ENCODE measurements at regions not wholly inside any gene's neighbourhood (a gene's known extent, or its start where the extent isn't known, plus 50 kb on each side); places are given as distances from the start of the nearest gene placed in this dataset.

DNA sequence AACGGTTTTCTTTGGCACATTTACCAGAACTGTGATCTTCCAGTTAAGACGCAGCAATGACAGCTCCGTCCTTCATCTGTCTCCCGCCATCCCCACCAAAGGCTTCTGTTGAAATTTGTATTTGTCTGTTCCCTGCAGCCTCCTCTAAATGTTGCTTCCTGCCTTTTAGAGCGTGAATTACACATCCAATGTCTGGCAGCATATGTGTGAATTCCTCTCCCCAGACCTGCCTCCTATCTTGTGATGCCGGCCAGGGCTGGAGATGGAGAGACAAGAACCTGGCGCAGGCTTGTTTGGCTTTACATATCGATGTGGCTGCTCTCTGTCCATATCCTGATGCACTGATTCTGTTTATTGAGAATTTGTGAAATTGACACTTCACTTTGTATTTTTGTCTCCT is 738.4 kb upstream of the TMEM132C start:
- H3K4me2 ChIP-seq = no peak overlapping the region
- Mint-ChIP-seq H3K9me3 (peaks cover 95% of the 10 kb centered on the region), H3K27ac (no peak overlapping the region), H3K4me1 (no peaks in the 10 kb centered on the region), H3K27me3 (ENCODE audit: insufficient read depth, low read depth, poor library complexity) (no peaks in the 10 kb centered on the region), H3K36me3 (ENCODE audit: low read depth) (peaks cover 30% of the 10 kb centered on the region), H3K4me3 (no peak overlapping the region)
- no peaks in the 10 kb centered on the region for H3F3A ChIP-seq (replicated peaks; ENCODE audit: low read depth)
- DNase-seq (ENCODE audit: low spot score) (no peak), ATAC-seq (no peak)
- no peaks in the 10 kb centered on the region for H3K9me2 ChIP-seq (ENCODE audit: insufficient read depth)
- no peaks in the 10 kb centered on the region for H3K79me2 ChIP-seq (replicated peaks; ENCODE audit: insufficient read depth)
- no peak overlapping the region for H3K27ac ChIP-seq (ENCODE audit: low read depth)
- H3K27me3 ChIP-seq (ENCODE audit: insufficient read depth) = no peaks in the 10 kb centered on the region
- H3K36me3 ChIP-seq (ENCODE audit: insufficient read depth) = no peaks in the 10 kb centered on the region
- no peak overlapping the region for H3K4me3 ChIP-seq
- no peak for TF ChIP-seq STAT1 (IDR thresholded peaks at IDR 0.05; ENCODE audit: unreplicated experiment)
- no peak for TF ChIP-seq CREB1 (CRISPR knock-in tag; IDR thresholded peaks at IDR 0.05; ENCODE audit: low read depth)
- TF ChIP-seq, protein P1, sequence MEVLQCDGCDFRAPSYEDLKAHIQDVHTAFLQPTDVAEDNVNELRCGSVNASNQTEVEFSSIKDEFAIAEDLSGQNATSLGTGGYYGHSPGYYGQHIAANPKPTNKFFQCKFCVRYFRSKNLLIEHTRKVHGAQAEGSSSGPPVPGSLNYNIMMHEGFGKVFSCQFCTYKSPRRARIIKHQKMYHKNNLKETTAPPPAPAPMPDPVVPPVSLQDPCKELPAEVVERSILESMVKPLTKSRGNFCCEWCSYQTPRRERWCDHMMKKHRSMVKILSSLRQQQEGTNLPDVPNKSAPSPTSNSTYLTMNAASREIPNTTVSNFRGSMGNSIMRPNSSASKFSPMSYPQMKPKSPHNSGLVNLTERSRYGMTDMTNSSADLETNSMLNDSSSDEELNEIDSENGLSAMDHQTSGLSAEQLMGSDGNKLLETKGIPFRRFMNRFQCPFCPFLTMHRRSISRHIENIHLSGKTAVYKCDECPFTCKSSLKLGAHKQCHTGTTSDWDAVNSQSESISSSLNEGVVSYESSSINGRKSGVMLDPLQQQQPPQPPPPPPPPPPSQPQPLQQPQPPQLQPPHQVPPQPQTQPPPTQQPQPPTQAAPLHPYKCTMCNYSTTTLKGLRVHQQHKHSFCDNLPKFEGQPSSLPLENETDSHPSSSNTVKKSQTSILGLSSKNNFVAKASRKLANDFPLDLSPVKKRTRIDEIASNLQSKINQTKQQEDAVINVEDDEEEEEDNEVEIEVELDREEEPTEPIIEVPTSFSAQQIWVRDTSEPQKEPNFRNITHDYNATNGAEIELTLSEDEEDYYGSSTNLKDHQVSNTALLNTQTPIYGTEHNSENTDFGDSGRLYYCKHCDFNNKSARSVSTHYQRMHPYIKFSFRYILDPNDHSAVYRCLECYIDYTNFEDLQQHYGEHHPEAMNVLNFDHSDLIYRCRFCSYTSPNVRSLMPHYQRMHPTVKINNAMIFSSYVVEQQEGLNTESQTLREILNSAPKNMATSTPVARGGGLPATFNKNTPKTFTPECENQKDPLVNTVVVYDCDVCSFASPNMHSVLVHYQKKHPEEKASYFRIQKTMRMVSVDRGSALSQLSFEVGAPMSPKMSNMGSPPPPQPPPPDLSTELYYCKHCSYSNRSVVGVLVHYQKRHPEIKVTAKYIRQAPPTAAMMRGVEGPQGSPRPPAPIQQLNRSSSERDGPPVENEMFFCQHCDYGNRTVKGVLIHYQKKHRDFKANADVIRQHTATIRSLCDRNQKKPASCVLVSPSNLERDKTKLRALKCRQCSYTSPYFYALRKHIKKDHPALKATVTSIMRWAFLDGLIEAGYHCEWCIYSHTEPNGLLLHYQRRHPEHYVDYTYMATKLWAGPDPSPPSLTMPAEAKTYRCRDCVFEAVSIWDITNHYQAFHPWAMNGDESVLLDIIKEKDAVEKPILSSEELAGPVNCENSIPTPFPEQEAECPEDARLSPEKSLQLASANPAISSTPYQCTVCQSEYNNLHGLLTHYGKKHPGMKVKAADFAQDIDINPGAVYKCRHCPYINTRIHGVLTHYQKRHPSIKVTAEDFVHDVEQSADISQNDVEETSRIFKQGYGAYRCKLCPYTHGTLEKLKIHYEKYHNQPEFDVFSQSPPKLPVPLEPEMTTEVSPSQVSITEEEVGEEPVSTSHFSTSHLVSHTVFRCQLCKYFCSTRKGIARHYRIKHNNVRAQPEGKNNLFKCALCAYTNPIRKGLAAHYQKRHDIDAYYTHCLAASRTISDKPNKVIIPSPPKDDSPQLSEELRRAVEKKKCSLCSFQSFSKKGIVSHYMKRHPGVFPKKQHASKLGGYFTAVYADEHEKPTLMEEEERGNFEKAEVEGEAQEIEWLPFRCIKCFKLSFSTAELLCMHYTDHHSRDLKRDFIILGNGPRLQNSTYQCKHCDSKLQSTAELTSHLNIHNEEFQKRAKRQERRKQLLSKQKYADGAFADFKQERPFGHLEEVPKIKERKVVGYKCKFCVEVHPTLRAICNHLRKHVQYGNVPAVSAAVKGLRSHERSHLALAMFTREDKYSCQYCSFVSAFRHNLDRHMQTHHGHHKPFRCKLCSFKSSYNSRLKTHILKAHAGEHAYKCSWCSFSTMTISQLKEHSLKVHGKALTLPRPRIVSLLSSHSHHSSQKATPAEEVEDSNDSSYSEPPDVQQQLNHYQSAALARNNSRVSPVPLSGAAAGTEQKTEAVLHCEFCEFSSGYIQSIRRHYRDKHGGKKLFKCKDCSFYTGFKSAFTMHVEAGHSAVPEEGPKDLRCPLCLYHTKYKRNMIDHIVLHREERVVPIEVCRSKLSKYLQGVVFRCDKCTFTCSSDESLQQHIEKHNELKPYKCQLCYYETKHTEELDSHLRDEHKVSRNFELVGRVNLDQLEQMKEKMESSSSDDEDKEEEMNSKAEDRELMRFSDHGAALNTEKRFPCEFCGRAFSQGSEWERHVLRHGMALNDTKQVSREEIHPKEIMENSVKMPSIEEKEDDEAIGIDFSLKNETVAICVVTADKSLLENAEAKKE (CRISPR knock-in tag; IDR thresholded peaks at IDR 0.05) = no peak
- no peak for TF ChIP-seq ZNF331 (CRISPR knock-in tag; IDR thresholded peaks at IDR 0.05; ENCODE audit: low read depth)
- TF ChIP-seq EZH2 (IDR thresholded peaks at IDR 0.05; ENCODE audit: low read depth, unreplicated experiment) = no peak
- TF ChIP-seq ZNF114 (CRISPR knock-in tag; IDR thresholded peaks at IDR 0.05) = no peak
- TF ChIP-seq NANOG (IDR thresholded peaks at IDR 0.05; ENCODE audit: borderline replicate concordance) = no peak
- TF ChIP-seq, protein P2, sequence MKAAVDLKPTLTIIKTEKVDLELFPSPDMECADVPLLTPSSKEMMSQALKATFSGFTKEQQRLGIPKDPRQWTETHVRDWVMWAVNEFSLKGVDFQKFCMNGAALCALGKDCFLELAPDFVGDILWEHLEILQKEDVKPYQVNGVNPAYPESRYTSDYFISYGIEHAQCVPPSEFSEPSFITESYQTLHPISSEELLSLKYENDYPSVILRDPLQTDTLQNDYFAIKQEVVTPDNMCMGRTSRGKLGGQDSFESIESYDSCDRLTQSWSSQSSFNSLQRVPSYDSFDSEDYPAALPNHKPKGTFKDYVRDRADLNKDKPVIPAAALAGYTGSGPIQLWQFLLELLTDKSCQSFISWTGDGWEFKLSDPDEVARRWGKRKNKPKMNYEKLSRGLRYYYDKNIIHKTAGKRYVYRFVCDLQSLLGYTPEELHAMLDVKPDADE (IDR thresholded peaks at IDR 0.05) = no peak
- no peak for TF ChIP-seq POLR2AphosphoS5 (IDR thresholded peaks at IDR 0.05; ENCODE audit: low read depth)
- TF ChIP-seq JUNB (IDR thresholded peaks at IDR 0.05; ENCODE audit: unreplicated experiment) = no peak
- TF ChIP-seq EZH2phosphoT487 (IDR thresholded peaks at IDR 0.05; ENCODE audit: unreplicated experiment) = no peak
- TF ChIP-seq, protein P3, sequence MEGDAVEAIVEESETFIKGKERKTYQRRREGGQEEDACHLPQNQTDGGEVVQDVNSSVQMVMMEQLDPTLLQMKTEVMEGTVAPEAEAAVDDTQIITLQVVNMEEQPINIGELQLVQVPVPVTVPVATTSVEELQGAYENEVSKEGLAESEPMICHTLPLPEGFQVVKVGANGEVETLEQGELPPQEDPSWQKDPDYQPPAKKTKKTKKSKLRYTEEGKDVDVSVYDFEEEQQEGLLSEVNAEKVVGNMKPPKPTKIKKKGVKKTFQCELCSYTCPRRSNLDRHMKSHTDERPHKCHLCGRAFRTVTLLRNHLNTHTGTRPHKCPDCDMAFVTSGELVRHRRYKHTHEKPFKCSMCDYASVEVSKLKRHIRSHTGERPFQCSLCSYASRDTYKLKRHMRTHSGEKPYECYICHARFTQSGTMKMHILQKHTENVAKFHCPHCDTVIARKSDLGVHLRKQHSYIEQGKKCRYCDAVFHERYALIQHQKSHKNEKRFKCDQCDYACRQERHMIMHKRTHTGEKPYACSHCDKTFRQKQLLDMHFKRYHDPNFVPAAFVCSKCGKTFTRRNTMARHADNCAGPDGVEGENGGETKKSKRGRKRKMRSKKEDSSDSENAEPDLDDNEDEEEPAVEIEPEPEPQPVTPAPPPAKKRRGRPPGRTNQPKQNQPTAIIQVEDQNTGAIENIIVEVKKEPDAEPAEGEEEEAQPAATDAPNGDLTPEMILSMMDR (conservative IDR thresholded peaks at IDR 0.05; ENCODE audit: low read depth in 2 of 2) = no peak
- TF ChIP-seq, protein P4, sequence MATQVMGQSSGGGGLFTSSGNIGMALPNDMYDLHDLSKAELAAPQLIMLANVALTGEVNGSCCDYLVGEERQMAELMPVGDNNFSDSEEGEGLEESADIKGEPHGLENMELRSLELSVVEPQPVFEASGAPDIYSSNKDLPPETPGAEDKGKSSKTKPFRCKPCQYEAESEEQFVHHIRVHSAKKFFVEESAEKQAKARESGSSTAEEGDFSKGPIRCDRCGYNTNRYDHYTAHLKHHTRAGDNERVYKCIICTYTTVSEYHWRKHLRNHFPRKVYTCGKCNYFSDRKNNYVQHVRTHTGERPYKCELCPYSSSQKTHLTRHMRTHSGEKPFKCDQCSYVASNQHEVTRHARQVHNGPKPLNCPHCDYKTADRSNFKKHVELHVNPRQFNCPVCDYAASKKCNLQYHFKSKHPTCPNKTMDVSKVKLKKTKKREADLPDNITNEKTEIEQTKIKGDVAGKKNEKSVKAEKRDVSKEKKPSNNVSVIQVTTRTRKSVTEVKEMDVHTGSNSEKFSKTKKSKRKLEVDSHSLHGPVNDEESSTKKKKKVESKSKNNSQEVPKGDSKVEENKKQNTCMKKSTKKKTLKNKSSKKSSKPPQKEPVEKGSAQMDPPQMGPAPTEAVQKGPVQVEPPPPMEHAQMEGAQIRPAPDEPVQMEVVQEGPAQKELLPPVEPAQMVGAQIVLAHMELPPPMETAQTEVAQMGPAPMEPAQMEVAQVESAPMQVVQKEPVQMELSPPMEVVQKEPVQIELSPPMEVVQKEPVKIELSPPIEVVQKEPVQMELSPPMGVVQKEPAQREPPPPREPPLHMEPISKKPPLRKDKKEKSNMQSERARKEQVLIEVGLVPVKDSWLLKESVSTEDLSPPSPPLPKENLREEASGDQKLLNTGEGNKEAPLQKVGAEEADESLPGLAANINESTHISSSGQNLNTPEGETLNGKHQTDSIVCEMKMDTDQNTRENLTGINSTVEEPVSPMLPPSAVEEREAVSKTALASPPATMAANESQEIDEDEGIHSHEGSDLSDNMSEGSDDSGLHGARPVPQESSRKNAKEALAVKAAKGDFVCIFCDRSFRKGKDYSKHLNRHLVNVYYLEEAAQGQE (IDR thresholded peaks at IDR 0.05; ENCODE audit: unreplicated experiment) = no peak
- H2AFZ ChIP-seq = no peak overlapping the region
- no peaks in the 10 kb centered on the region for H3K4me1 ChIP-seq (ENCODE audit: insufficient read depth)
- no peaks in the 10 kb centered on the region for H4K20me1 ChIP-seq (replicated peaks; ENCODE audit: insufficient read depth)
